ENCODE measurements at regions not wholly inside any gene's neighbourhood (a gene's known extent, or its start where the extent isn't known, plus 50 kb on each side); places are given as distances from the start of the nearest gene placed in this dataset.

GRCh38 chr5:74406844-74407243, 233.7 kb downstream of the ENC1 start:
- no peak for TF ChIP-seq POLR2A (IDR thresholded peaks at IDR 0.05)
- no peak for TF ChIP-seq CTCF (IDR thresholded peaks at IDR 0.05)

Data from uterus (tissue), 2 donors.